Astrocyte (in vitro differentiated cells and primary cell): ENCODE measurements at regions not wholly inside any gene's neighbourhood (a gene's known extent, or its start where the extent isn't known, plus 50 kb on each side); places are given as distances from the start of the nearest gene placed in this dataset.

Source experiments
- CTCF ChIP-seq: IDR thresholded peaks from 2 replicates; pipeline ENCODE4 v1.5.1; 2011; ENCODE audit warnings: low read depth, mild to moderate bottlenecking, inconsistent platforms, low read length, moderate library complexity; ENCODE audit not compliant: insufficient read depth
- EZH2 ChIP-seq: IDR thresholded peaks from 2 replicates; pipeline ENCODE4 v1.6.1; 2012; ENCODE audit warnings: mild to moderate bottlenecking, low read length, inconsistent platforms; ENCODE audit not compliant: insufficient read depth

- TF ChIP-seq CTCF (no peak), EZH2 (no peak)
These were observed 183.1 kb upstream of the ARL4C start for GRCh38 chr2:234679741-234680687.
